Ectodermal cell (in vitro differentiated cells): ENCODE measurements at regions not wholly inside any gene's neighbourhood (a gene's known extent, or its start where the extent isn't known, plus 50 kb on each side); places are given as distances from the start of the nearest gene placed in this dataset.

Source experiments
- H3K27ac ChIP-seq: 2 replicates; pipeline ENCODE4 v1.7.0; 2013; ENCODE audit warnings: mild to moderate bottlenecking, low read depth, low read length; ENCODE audit not compliant: insufficient read depth, poor library complexity, severe bottlenecking
- H3K27me3 ChIP-seq: 2 replicates; pipeline ENCODE4 v1.7.0; 2013; ENCODE audit warnings: mild to moderate bottlenecking, low read length; ENCODE audit not compliant: insufficient read depth, control insufficient read depth, poor library complexity, severe bottlenecking
- H3K36me3 ChIP-seq: one replicate; pipeline ENCODE4 v1.7.0; 2013; ENCODE audit warnings: low read length; ENCODE audit not compliant: control insufficient read depth, insufficient read depth
- H3K4me1 ChIP-seq: one replicate; pipeline ENCODE4 v1.7.0; 2013; ENCODE audit warnings: low read length; ENCODE audit not compliant: control insufficient read depth, insufficient read depth
- H3K4me3 ChIP-seq: 2 replicates; pipeline ENCODE4 v1.7.0; 2013; ENCODE audit warnings: low read depth, low read length, control low read depth; ENCODE audit not compliant: insufficient read depth
- H3K9me3 ChIP-seq: 2 replicates; pipeline ENCODE4 v1.7.0; 2013; ENCODE audit warnings: mild to moderate bottlenecking, low read length, moderate library complexity; ENCODE audit not compliant: control insufficient read depth
- WGBS, 2 experiments: methylation state at CpG; one replicate each; pipeline ENCODE4 v1.1.7; 2013; ENCODE audit warnings: missing lambda C conversion rate in 2 of 2; 5-methylcytosine and 5-hydroxymethylcytosine counted together

GRCh38 chr2:103734911-103735310 is 973.1 kb downstream of the TMEM182 start:
- Histone ChIP-seq H3K27me3 (no peaks in the 10 kb centered on the region), H3K4me3 (no peak overlapping the region), H3K27ac (no peak overlapping the region), H3K4me1 (no peaks in the 10 kb centered on the region), H3K36me3 (no peaks in the 10 kb centered on the region), H3K9me3 (no peaks in the 10 kb centered on the region)

- Histone ChIP-seq H3K27ac (no peak overlapping the region), H3K9me3 (no peaks in the 10 kb centered on the region), H3K4me3 (no peak overlapping the region), H3K27me3 (no peaks in the 10 kb centered on the region), H3K4me1 (no peaks in the 10 kb centered on the region), H3K36me3 (no peaks in the 10 kb centered on the region)
- 96 to 98% methylated on average over 3 of the region's 3 CpGs for WGBS, 2 experiments
Measured at GRCh38 chr2:103738108-103738507, 976.3 kb downstream of the TMEM182 start.

- Histone ChIP-seq H3K27me3 (no peaks in the 10 kb centered on the region), H3K36me3 (no peaks in the 10 kb centered on the region), H3K27ac (no peak overlapping the region), H3K9me3 (no peaks in the 10 kb centered on the region), H3K4me3 (no peak overlapping the region), H3K4me1 (no peaks in the 10 kb centered on the region)
- 78 to 80% methylated on average over 1 of the region's 1 CpG for WGBS, 2 experiments
Measured at GRCh38 chr2:103738606-103739005, 976.8 kb downstream of the TMEM182 start.

- Histone ChIP-seq H3K36me3 (no peaks in the 10 kb centered on the region), H3K27me3 (no peaks in the 10 kb centered on the region), H3K9me3 (no peaks in the 10 kb centered on the region), H3K4me1 (no peaks in the 10 kb centered on the region), H3K27ac (no peak overlapping the region), H3K4me3 (no peak overlapping the region)
- 90 to 98% methylated on average over 3 of the region's 3 CpGs for WGBS, 2 experiments
Measured at GRCh38 chr2:103739186-103739585, 977.4 kb downstream of the TMEM182 start.

GRCh38 chr2:103739921-103740320 is 978.1 kb downstream of the TMEM182 start:
- H3K4me1 ChIP-seq, result no peaks in the 10 kb centered on the region
- H3K27me3 ChIP-seq, result no peaks in the 10 kb centered on the region
- H3K9me3 ChIP-seq, result no peaks in the 10 kb centered on the region
- WGBS, 2 experiments, result 86 to 92% methylated on average over 1 of the region's 1 CpG
- H3K36me3 ChIP-seq, result no peaks in the 10 kb centered on the region
- no peak overlapping the region for H3K4me3 ChIP-seq
- H3K27ac ChIP-seq, result no peak overlapping the region

- Histone ChIP-seq H3K9me3 (no peaks in the 10 kb centered on the region), H3K36me3 (no peaks in the 10 kb centered on the region), H3K4me1 (no peaks in the 10 kb centered on the region), H3K27me3 (no peaks in the 10 kb centered on the region), H3K27ac (no peak overlapping the region), H3K4me3 (no peak overlapping the region)
- 89 to 100% methylated on average over 1 of the region's 1 CpG for WGBS, 2 experiments
Measured at GRCh38 chr2:103740631-103741030, 978.8 kb downstream of the TMEM182 start.

- no peak overlapping the region for H3K27ac ChIP-seq
- no peaks in the 10 kb centered on the region for H3K9me3 ChIP-seq
- H3K4me3 ChIP-seq, result no peak overlapping the region
- no peaks in the 10 kb centered on the region for H3K36me3 ChIP-seq
- no peaks in the 10 kb centered on the region for H3K4me1 ChIP-seq
- H3K27me3 ChIP-seq, result no peaks in the 10 kb centered on the region
Measured at GRCh38 chr2:103743195-103743594, 981.4 kb downstream of the TMEM182 start.

GRCh38 chr2:103754530-103754929 is 992.7 kb downstream of the TMEM182 start:
- 85 to 97% methylated on average over 2 of the region's 2 CpGs for WGBS, 2 experiments

GRCh38 chr2:103773884-103774283 is 1012.1 kb downstream of the TMEM182 start:
- no peak overlapping the region for H3K4me3 ChIP-seq
- no peak overlapping the region for H3K27ac ChIP-seq
- no peaks in the 10 kb centered on the region for H3K36me3 ChIP-seq
- 88 to 92% methylated on average over 4 of the region's 4 CpGs for WGBS, 2 experiments
- H3K4me1 ChIP-seq, result no peaks in the 10 kb centered on the region
- H3K9me3 ChIP-seq, result no peaks in the 10 kb centered on the region
- H3K27me3 ChIP-seq, result no peaks in the 10 kb centered on the region

More at GRCh38 chr2:103754530-103754929, 992.7 kb downstream of the TMEM182 start:
- H3K4me1 ChIP-seq, result no peaks in the 10 kb centered on the region
- no peaks in the 10 kb centered on the region for H3K27me3 ChIP-seq
- no peaks in the 10 kb centered on the region for H3K9me3 ChIP-seq
- H3K4me3 ChIP-seq, result no peak overlapping the region
- no peaks in the 10 kb centered on the region for H3K36me3 ChIP-seq
- H3K27ac ChIP-seq, result no peak overlapping the region

GRCh38 chr2:103780088-103780702 is 1018.4 kb downstream of the TMEM182 start:
- no peaks in the 10 kb centered on the region for H3K36me3 ChIP-seq
- H3K4me1 ChIP-seq, result no peaks in the 10 kb centered on the region
- no peaks in the 10 kb centered on the region for H3K9me3 ChIP-seq
- 87 to 100% methylated on average over 3 to 4 of the region's 4 CpGs for WGBS, 2 experiments
- H3K27ac ChIP-seq, result no peak overlapping the region
- H3K27me3 ChIP-seq, result no peaks in the 10 kb centered on the region
- no peak overlapping the region for H3K4me3 ChIP-seq

GRCh38 chr2:103781313-103781712 is 1019.5 kb downstream of the TMEM182 start:
- Histone ChIP-seq H3K27ac (no peak overlapping the region), H3K4me1 (no peaks in the 10 kb centered on the region), H3K27me3 (no peaks in the 10 kb centered on the region), H3K36me3 (no peaks in the 10 kb centered on the region), H3K4me3 (no peak overlapping the region), H3K9me3 (no peaks in the 10 kb centered on the region)
- 86 to 92% methylated on average over 2 of the region's 2 CpGs for WGBS, 2 experiments
